Peyer's patch (tissue), 4 donors: ENCODE measurements at regions not wholly inside any gene's neighbourhood (a gene's known extent, or its start where the extent isn't known, plus 50 kb on each side); places are given as distances from the start of the nearest gene placed in this dataset.

Source experiments
- DNase-seq, 3 donors: peaks; one replicate each; pipeline ENCODE4 v3.0.0-alpha.2; 2017 to 2019
- H3K27ac ChIP-seq, 4 donors: fragments of 200-600 bp; sonication (generic); one replicate each; pipeline ENCODE4 v1.5.1; 2016 to 2019
- H3K27me3 ChIP-seq, 2 donors: fragments of 200-600 bp; sonication (generic); one replicate each; pipeline ENCODE4 v1.5.1; 2019
- H3K36me3 ChIP-seq, 3 donors: fragments of 200-600 bp; sonication (generic); one replicate each; pipeline ENCODE4 v1.5.1; 2016 to 2019
- H3K4me1 ChIP-seq, 4 donors: fragments of 200-600 bp; sonication (generic); one replicate each; pipeline ENCODE4 v1.5.1; 2016 to 2019
- H3K4me3 ChIP-seq, 4 donors: fragments of 200-600 bp; sonication (generic); 1 replicate in 3 of 4; 2 replicates in 1 of 4; pipeline ENCODE4 v1.5.1; 2016 to 2019; ENCODE audit warnings: mild to moderate bottlenecking in 1 of 4
- H3K9me3 ChIP-seq, 4 donors: fragments of 200-600 bp; sonication (generic); one replicate each; pipeline ENCODE4 v1.5.1; 2016 to 2019; ENCODE audit warnings: mild to moderate bottlenecking in 1 of 4
- CTCF ChIP-seq, 6 experiments: fragments of 450-650 bp in 4 of 6; fragments of 200-600 bp in 2 of 6; sonication (generic) in 1 of 6; IDR thresholded peaks; one replicate each; pipeline ENCODE4 v1.5.1; 2017 to 2019; ENCODE audit warnings: antibody characterized with exemption in 6 of 6, mild to moderate bottlenecking in 3 of 6, moderate library complexity in 1 of 6
- POLR2A ChIP-seq, 2 donors: fragments of 450-650 bp; IDR thresholded peaks; one replicate each; pipeline ENCODE4 v1.5.1; 2017; ENCODE audit warnings: antibody characterized with exemption in 2 of 2, mild to moderate bottlenecking in 2 of 2, moderate library complexity in 2 of 2

- Histone ChIP-seq H3K9me3 (no peaks in the 10 kb centered on the region), H3K27ac (no peak overlapping the region), H3K4me3 (no peak overlapping the region), H3K4me1 (no peaks in the 10 kb centered on the region), H3K36me3 (no peaks in the 10 kb centered on the region), H3K27me3 (no peaks in the 10 kb centered on the region)
- DNase-seq, result no peak
- TF ChIP-seq CTCF (IDR thresholded peaks at IDR 0.05) (no peak), POLR2A (IDR thresholded peaks at IDR 0.05) (no peak)
Observed at GRCh38 chr5:97365163-97365845, 182.3 kb upstream of the RIOK2 start.

- H3K4me3 ChIP-seq, result no peak overlapping the region
- no peaks in the 10 kb centered on the region for H3K4me1 ChIP-seq
- no peak for DNase-seq
- TF ChIP-seq POLR2A (IDR thresholded peaks at IDR 0.05), result no peak
- no peak for TF ChIP-seq CTCF (IDR thresholded peaks at IDR 0.05)
- no peaks in the 10 kb centered on the region for H3K9me3 ChIP-seq
- H3K27me3 ChIP-seq, result no peaks in the 10 kb centered on the region
- H3K36me3 ChIP-seq, result no peaks in the 10 kb centered on the region
- H3K27ac ChIP-seq, result no peak overlapping the region
Observed at GRCh38 chr5:97365918-97366317, 182.9 kb upstream of the RIOK2 start.

GRCh38 chr5:97375959-97376358 lies 192.9 kb upstream of the RIOK2 start:
- Histone ChIP-seq H3K27me3 (no peaks in the 10 kb centered on the region), H3K4me1 (no peaks in the 10 kb centered on the region), H3K36me3 (no peaks in the 10 kb centered on the region), H3K27ac (no peak overlapping the region), H3K9me3 (no peaks in the 10 kb centered on the region), H3K4me3 (no peak overlapping the region)
- no peak for DNase-seq
- TF ChIP-seq POLR2A (IDR thresholded peaks at IDR 0.05) (no peak), CTCF (IDR thresholded peaks at IDR 0.05) (no peak)

GRCh38 chr5:97377582-97377981 lies 194.5 kb upstream of the RIOK2 start:
- DNase-seq, result no peak
- H3K36me3 ChIP-seq, result no peaks in the 10 kb centered on the region
- no peak overlapping the region for H3K4me3 ChIP-seq
- H3K9me3 ChIP-seq, result no peaks in the 10 kb centered on the region
- TF ChIP-seq POLR2A (IDR thresholded peaks at IDR 0.05) (no peak), CTCF (IDR thresholded peaks at IDR 0.05) (no peak)
- no peak overlapping the region for H3K27ac ChIP-seq
- H3K4me1 ChIP-seq, result no peaks in the 10 kb centered on the region
- no peaks in the 10 kb centered on the region for H3K27me3 ChIP-seq

- no peaks in the 10 kb centered on the region for H3K36me3 ChIP-seq
- H3K4me1 ChIP-seq, result no peaks in the 10 kb centered on the region
- no peak overlapping the region for H3K4me3 ChIP-seq
- DNase-seq, result no peak
- H3K27me3 ChIP-seq, result no peaks in the 10 kb centered on the region
- no peak for TF ChIP-seq CTCF (IDR thresholded peaks at IDR 0.05)
- no peak for TF ChIP-seq POLR2A (IDR thresholded peaks at IDR 0.05)
- no peak overlapping the region for H3K27ac ChIP-seq
- H3K9me3 ChIP-seq, result no peaks in the 10 kb centered on the region
Observed at GRCh38 chr5:97383996-97384395, 200.9 kb upstream of the RIOK2 start.

GRCh38 chr5:97388794-97389193 lies 205.7 kb upstream of the RIOK2 start:
- DNase-seq, result no peak
- H3K27ac ChIP-seq, result no peak overlapping the region
- no peaks in the 10 kb centered on the region for H3K4me1 ChIP-seq
- H3K4me3 ChIP-seq, result no peak overlapping the region
- no peaks in the 10 kb centered on the region for H3K27me3 ChIP-seq
- H3K36me3 ChIP-seq, result no peaks in the 10 kb centered on the region
- no peaks in the 10 kb centered on the region for H3K9me3 ChIP-seq
- TF ChIP-seq POLR2A (IDR thresholded peaks at IDR 0.05) (no peak), CTCF (IDR thresholded peaks at IDR 0.05) (no peak)
